K562 (cell line): ENCODE measurements at regions not wholly inside any gene's neighbourhood (a gene's known extent, or its start where the extent isn't known, plus 50 kb on each side); places are given as distances from the start of the nearest gene placed in this dataset.

ENCODE experiments used
- ATAC-seq: fragments of 200-7000 bp; cut with Tn5 transposase; 3 replicates; pipeline ENCODE4 v1.9.1; 2020; ENCODE audit warnings: moderate library complexity
- BruUV-seq: library from RNA; stranded (reverse); fragments of 400-500 nt; replicated peaks from 2 replicates; lab custom pipeline; 2021; lab: Mats Ljungman, UMichigan
- CTCF ChIA-PET: fragments of 300-600 bp; formaldehyde crosslinking; extraction: SDS; loops from one replicate; lab custom pipeline; 2021; ENCODE audit warnings: low intra/inter-chr PET ratio; lab: Yijun Ruan, JAX
- POLR2A ChIA-PET: fragments of 300-600, 350-650 bp; sonication (Branson Sonifier 250); formaldehyde crosslinking; extraction: SDS; loops from one replicate; lab custom pipeline; 2021; ENCODE audit warnings: antibody characterized with exemption, inconsistent platforms; lab: Yijun Ruan, JAX
- DNase-seq, 4 experiments: peaks; one replicate each; pipeline versions ENCODE4 v3.0.0 to v3.0.0-alpha.2; 2011 to 2018; ENCODE audit warnings: low spot score in 3 of 4, mixed read lengths in 3 of 4; ENCODE audit errors: extremely low read depth in 1 of 4
- FAIRE-seq: peaks from 2 replicates; lab custom pipeline; 2011; peaks lifted over from hg19 to GRCh38; lab: Jason Lieb, UNC
- H2AFZ ChIP-seq: 2 replicates; pipeline ENCODE4 v1.6.0; 2011; ENCODE audit warnings: low read depth, low read length, control low read depth, inconsistent platforms
- H3K27ac ChIP-seq: fragments of 200-600 bp; 3 replicates; pipeline ENCODE4 v1.8.0; 2011; ENCODE audit warnings: low read depth, mild to moderate bottlenecking, control low read depth, inconsistent platforms, low read length, moderate library complexity, mixed read lengths; ENCODE audit errors: extremely low read depth
- H3K27me3 ChIP-seq, 2 experiments: fragments of 300-600 bp in 1 of 2; 2 replicates in 1 of 2; 3 replicates in 1 of 2; pipeline versions ENCODE4 v1.6.0 to v1.8.0; 2011; ENCODE audit warnings: inconsistent platforms in 2 of 2, low read length in 2 of 2, mild to moderate bottlenecking in 1 of 2, mixed read lengths in 1 of 2, moderate library complexity in 1 of 2; ENCODE audit not compliant: control insufficient read depth in 2 of 2, insufficient read depth in 2 of 2
- H3K36me3 ChIP-seq: fragments of 300-600 bp; 3 replicates; pipeline ENCODE4 v1.8.0; 2011; ENCODE audit warnings: mild to moderate bottlenecking, low read length, inconsistent platforms; ENCODE audit not compliant: control insufficient read depth, insufficient read depth
- H3K4me1 ChIP-seq, 2 experiments: fragments of 200-600 bp in 1 of 2; replicated peaks in 1 of 2; 2 replicates in 1 of 2; 3 replicates in 1 of 2; pipeline versions ENCODE4 v1.5.1 to v1.8.0; 2011; ENCODE audit warnings: inconsistent platforms in 2 of 2, low read length in 2 of 2, mild to moderate bottlenecking in 1 of 2, mixed read lengths in 1 of 2, moderate library complexity in 1 of 2; ENCODE audit not compliant: control insufficient read depth in 2 of 2, insufficient read depth in 2 of 2
- H3K4me2 ChIP-seq: 2 replicates; pipeline ENCODE4 v1.6.1; 2011; ENCODE audit warnings: low read length, control low read depth, inconsistent platforms, mixed read lengths; ENCODE audit not compliant: insufficient read depth
- H3K4me3 ChIP-seq: fragments of 200-600 bp; sonication (generic), shearing (Covaris generic); 2 replicates; pipeline ENCODE4 v1.5.1; 2016; ENCODE audit warnings: control low read depth, inconsistent platforms
- H3K79me2 ChIP-seq: fragments of 200-600 bp; 3 replicates; pipeline ENCODE4 v1.8.0; 2011; ENCODE audit warnings: low read length, inconsistent platforms; ENCODE audit not compliant: control insufficient read depth, insufficient read depth
- H3K9ac ChIP-seq, 2 experiments: 2 replicates each; pipeline versions ENCODE4 v1.6.0 to v1.6.1; 2011; ENCODE audit warnings: low read depth in 2 of 2, low read length in 2 of 2, control low read depth in 1 of 2, inconsistent platforms in 1 of 2, mild to moderate bottlenecking in 1 of 2, mixed read lengths in 1 of 2; ENCODE audit not compliant: insufficient read depth in 1 of 2
- H3K9me1 ChIP-seq: one replicate; pipeline ENCODE4 v1.6.0; 2011; ENCODE audit warnings: inconsistent platforms, mild to moderate bottlenecking, low read length, moderate library complexity; ENCODE audit not compliant: control insufficient read depth, insufficient read depth
- H3K9me3 ChIP-seq: replicated peaks from 2 replicates; pipeline ENCODE4 v1.5.1; 2011; ENCODE audit warnings: low read depth, low read length, inconsistent platforms; ENCODE audit not compliant: control insufficient read depth, insufficient read depth
- H4K20me1 ChIP-seq: replicated peaks from 2 replicates; pipeline ENCODE4 v1.6.1; 2011; ENCODE audit warnings: low read length, inconsistent platforms, mixed read lengths; ENCODE audit not compliant: control insufficient read depth, insufficient read depth
- EP300 ChIP-seq: IDR thresholded peaks from 2 replicates; pipeline ENCODE4 v1.6.1; 2012; ENCODE audit warnings: low read length, improper control_type of control experiment
- GATA2 ChIP-seq: sonication (generic); formaldehyde crosslinking; IDR thresholded peaks from 2 replicates; pipeline ENCODE4 v1.4.0; 2020; ENCODE audit warnings: mild to moderate bottlenecking, missing genetic modification reagents
- HLTF ChIP-seq: fragments of 450-650 bp; IDR thresholded peaks from 2 replicates; pipeline ENCODE4 v1.6.1; 2016
- IRF9 ChIP-seq: fragments of 450-650 bp; IDR thresholded peaks from 2 replicates; pipeline ENCODE4 v1.6.1; 2016; ENCODE audit warnings: missing biosample characterization, missing genetic modification characterization
- KAT7 ChIP-seq: sonication (generic); formaldehyde crosslinking; IDR thresholded peaks from 2 replicates; pipeline ENCODE4 v1.8.0; 2022; ENCODE audit warnings: missing genetic modification reagents, mild to moderate bottlenecking, borderline replicate concordance
- MCM7 ChIP-seq, 2 experiments: fragments of 450-650 bp; IDR thresholded peaks; 2 replicates each; pipeline ENCODE4 v1.6.1; 2016 to 2018
- NR1H2 ChIP-seq: sonication (generic); formaldehyde crosslinking; IDR thresholded peaks from 2 replicates; pipeline ENCODE4 v1.4.0; 2020; ENCODE audit warnings: mild to moderate bottlenecking, missing genetic modification reagents
- U2AF2 ChIP-seq: fragments of 200-400 bp; formaldehyde crosslinking; optimal IDR thresholded peaks from 2 replicates; pipeline ENCODE3; 2017; ENCODE audit warnings: low read depth, mild to moderate bottlenecking, low read length
- ZMIZ1 ChIP-seq, 2 experiments: fragments of 150-350 bp in 1 of 2; IDR thresholded peaks; 2 replicates each; pipeline ENCODE4 v1.6.1; 2012 to 2016; ENCODE audit warnings: low read depth in 2 of 2, low read length in 2 of 2, mild to moderate bottlenecking in 1 of 2, moderate library complexity in 1 of 2
- ZNF174 ChIP-seq: fragments of 250-450 bp; sonication (Bioruptor Pico); IDR thresholded peaks from 2 replicates; pipeline ENCODE4 v1.4.0; 2020; ENCODE audit warnings: mild to moderate bottlenecking
- ZNF232 ChIP-seq: sonication (generic); formaldehyde crosslinking; IDR thresholded peaks from 2 replicates; pipeline ENCODE4 v1.8.0; 2022; ENCODE audit warnings: mild to moderate bottlenecking, missing genetic modification reagents
- ZNF785 ChIP-seq: fragments of 250-450 bp; sonication (Bioruptor Pico); IDR thresholded peaks from 2 replicates; pipeline ENCODE4 v1.4.0; 2020; ENCODE audit warnings: mild to moderate bottlenecking
- WGBS: fragments of 100-300 bp; shearing (Covaris generic); methylation state at CpG from one replicate; pipeline ENCODE4 v1.1.6; 2016; ENCODE audit warnings: low coverage, mixed read lengths; ENCODE audit not compliant: insufficient coverage; ENCODE audit errors: missing lambda C conversion rate; 5-methylcytosine and 5-hydroxymethylcytosine counted together
- in situ Hi-C: fragments of 300-500 bp; cut with MboI; formaldehyde crosslinking; loops from 4 replicates; pipeline ENCODE4 v1.15.0; 2018; ENCODE audit warnings: inconsistent platforms, mixed read lengths
- intact Hi-C: fragments of 100-400 bp; cut with micrococcal nuclease; formaldehyde crosslinking; loops from 2 replicates; pipeline ENCODE4 v1.14.2; 2022
- TF ChIP-seq, protein P1 (sequence below): fragments of 450-650 bp; IDR thresholded peaks from 2 replicates; pipeline ENCODE4 v1.6.1; 2016; ENCODE audit warnings: borderline replicate concordance
- TF ChIP-seq, protein P2 (sequence below): sonication (generic); formaldehyde crosslinking; IDR thresholded peaks from 2 replicates; pipeline ENCODE4 v1.8.1; 2023; ENCODE audit warnings: mild to moderate bottlenecking, missing genetic modification reagents

DNA sequence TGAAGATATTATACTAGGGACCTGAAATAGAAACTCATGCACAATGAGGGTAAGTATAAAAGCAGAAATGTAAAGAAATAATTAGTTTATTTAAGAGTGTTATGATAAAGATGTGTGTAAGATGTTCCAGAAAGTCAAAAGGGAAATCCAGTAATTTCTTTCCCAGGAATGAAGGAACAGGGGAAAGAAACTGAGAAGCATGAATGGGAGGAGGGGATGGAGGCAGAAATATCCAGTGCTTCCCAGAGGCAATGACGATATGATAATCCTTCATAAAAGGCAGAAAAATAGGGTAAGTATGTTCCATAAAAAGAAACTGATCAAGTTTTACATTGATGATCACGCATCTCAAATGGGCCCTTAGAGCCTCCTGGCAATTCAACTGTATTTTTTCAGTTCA lies 120.7 kb upstream of the LPAR1 start (continued):
- no peak for TF ChIP-seq ZMIZ1 (IDR thresholded peaks at IDR 0.05; ENCODE audit: low read depth in 2 of 2, low read length in 2 of 2)
- TF ChIP-seq MCM7 (IDR thresholded peaks at IDR 0.05): no peak
- no peak for TF ChIP-seq NR1H2 (CRISPR knock-in tag)
- TF ChIP-seq ZNF785 (CRISPR knock-in tag): no peak
- TF ChIP-seq U2AF2: no peak

- Histone ChIP-seq H3K9ac (no peak overlapping the region), H3K9me3 (no peaks in the 10 kb centered on the region), H3K27me3 (no peaks in the 10 kb centered on the region), H3K36me3 (no peaks in the 10 kb centered on the region), H3K27ac (no peak overlapping the region), H3K4me1 (no peaks in the 10 kb centered on the region), H3K4me2 (no peak overlapping the region), H3K9me1 (no peaks in the 10 kb centered on the region), H3K4me3 (no peak overlapping the region), H4K20me1 (no peaks in the 10 kb centered on the region), H2AFZ (no peak overlapping the region), H3K79me2 (no peaks in the 10 kb centered on the region)
- DNase-seq (no peak), ATAC-seq (no peak), FAIRE-seq (no peak)
- intact Hi-C loops: loop anchor here (10.0 kb wide), 1 partner anchor 86 kb away; no protein-coding TSS in a partner anchor
- POLR2A ChIA-PET: no interaction called here
- CTCF ChIA-PET: no interaction called here
- no TSS peak for BruUV-seq
- in situ Hi-C loops: no loop called here
- WGBS: 0% methylated on average over 1 of the region's 1 CpG
- TF ChIP-seq KAT7 (CRISPR knock-in tag) (no peak), ZNF232 (CRISPR knock-in tag) (no peak), EP300 (no peak), IRF9 (tag) (no peak), HLTF (no peak), ZNF174 (CRISPR knock-in tag) (no peak), GATA2 (CRISPR knock-in tag) (no peak)
- TF ChIP-seq, protein P1, sequence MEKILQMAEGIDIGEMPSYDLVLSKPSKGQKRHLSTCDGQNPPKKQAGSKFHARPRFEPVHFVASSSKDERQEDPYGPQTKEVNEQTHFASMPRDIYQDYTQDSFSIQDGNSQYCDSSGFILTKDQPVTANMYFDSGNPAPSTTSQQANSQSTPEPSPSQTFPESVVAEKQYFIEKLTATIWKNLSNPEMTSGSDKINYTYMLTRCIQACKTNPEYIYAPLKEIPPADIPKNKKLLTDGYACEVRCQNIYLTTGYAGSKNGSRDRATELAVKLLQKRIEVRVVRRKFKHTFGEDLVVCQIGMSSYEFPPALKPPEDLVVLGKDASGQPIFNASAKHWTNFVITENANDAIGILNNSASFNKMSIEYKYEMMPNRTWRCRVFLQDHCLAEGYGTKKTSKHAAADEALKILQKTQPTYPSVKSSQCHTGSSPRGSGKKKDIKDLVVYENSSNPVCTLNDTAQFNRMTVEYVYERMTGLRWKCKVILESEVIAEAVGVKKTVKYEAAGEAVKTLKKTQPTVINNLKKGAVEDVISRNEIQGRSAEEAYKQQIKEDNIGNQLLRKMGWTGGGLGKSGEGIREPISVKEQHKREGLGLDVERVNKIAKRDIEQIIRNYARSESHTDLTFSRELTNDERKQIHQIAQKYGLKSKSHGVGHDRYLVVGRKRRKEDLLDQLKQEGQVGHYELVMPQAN: no peak
- TF ChIP-seq, protein P2, sequence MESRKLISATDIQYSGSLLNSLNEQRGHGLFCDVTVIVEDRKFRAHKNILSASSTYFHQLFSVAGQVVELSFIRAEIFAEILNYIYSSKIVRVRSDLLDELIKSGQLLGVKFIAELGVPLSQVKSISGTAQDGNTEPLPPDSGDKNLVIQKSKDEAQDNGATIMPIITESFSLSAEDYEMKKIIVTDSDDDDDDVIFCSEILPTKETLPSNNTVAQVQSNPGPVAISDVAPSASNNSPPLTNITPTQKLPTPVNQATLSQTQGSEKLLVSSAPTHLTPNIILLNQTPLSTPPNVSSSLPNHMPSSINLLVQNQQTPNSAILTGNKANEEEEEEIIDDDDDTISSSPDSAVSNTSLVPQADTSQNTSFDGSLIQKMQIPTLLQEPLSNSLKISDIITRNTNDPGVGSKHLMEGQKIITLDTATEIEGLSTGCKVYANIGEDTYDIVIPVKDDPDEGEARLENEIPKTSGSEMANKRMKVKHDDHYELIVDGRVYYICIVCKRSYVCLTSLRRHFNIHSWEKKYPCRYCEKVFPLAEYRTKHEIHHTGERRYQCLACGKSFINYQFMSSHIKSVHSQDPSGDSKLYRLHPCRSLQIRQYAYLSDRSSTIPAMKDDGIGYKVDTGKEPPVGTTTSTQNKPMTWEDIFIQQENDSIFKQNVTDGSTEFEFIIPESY: no peak
Measured at GRCh38 chr9:111158363-111158762, 120.1 kb upstream of the LPAR1 start.
